ENCODE measurements at regions not wholly inside any gene's neighbourhood (a gene's known extent, or its start where the extent isn't known, plus 50 kb on each side); places are given as distances from the start of the nearest gene placed in this dataset.

GRCh38 chr10:33617381-33618080, 283.1 kb upstream of the NRP1 start:
- TF ChIP-seq, protein P1, sequence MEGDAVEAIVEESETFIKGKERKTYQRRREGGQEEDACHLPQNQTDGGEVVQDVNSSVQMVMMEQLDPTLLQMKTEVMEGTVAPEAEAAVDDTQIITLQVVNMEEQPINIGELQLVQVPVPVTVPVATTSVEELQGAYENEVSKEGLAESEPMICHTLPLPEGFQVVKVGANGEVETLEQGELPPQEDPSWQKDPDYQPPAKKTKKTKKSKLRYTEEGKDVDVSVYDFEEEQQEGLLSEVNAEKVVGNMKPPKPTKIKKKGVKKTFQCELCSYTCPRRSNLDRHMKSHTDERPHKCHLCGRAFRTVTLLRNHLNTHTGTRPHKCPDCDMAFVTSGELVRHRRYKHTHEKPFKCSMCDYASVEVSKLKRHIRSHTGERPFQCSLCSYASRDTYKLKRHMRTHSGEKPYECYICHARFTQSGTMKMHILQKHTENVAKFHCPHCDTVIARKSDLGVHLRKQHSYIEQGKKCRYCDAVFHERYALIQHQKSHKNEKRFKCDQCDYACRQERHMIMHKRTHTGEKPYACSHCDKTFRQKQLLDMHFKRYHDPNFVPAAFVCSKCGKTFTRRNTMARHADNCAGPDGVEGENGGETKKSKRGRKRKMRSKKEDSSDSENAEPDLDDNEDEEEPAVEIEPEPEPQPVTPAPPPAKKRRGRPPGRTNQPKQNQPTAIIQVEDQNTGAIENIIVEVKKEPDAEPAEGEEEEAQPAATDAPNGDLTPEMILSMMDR (IDR thresholded peaks at IDR 0.05) = no peak
- no peak for TF ChIP-seq POLR2A (IDR thresholded peaks at IDR 0.05)
